ENCODE measurements at regions not wholly inside any gene's neighbourhood (a gene's known extent, or its start where the extent isn't known, plus 50 kb on each side); places are given as distances from the start of the nearest gene placed in this dataset.

DNA sequence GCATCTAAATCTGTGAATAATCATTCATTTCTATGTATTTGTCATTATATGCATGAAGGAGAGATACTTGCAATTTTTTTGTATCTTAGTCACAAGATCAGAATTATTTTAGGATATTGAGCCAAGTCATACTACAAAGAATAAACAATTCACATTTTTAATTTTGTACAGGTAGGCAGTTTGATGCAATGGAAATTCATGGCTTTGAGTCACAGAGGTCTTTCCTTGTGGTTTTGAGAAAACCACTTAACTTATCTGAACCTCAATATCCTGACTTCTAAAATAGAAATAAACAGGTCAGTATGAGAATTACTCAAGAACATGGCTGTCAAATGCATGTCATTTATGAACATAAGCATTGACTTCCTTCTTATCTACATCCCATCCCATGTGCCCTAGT lies 221.4 kb upstream of the SLC10A2 start:
- no peak overlapping the region for H3K27ac ChIP-seq (ENCODE audit: extremely low read depth, low read depth, low read length)

DNA sequence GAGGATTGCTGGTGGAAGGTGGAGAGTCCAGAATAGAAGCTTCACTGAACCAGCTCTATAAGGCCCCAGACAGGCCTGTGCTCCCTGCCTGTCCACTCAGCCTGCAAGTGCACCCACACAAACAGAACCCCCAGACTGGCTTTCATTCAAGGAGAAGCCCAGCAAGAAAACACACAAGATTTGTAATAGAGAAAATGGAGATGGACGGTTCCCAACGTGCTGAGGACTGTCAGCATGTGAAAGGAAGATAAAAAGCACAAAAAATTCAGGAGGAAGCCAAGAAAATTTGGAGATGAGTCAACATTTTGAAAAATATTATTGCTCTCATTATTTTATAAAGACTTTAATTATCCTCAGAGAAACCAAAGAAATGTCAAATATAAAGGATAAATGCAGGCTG lies 218.2 kb upstream of the SLC10A2 start:
- ChIA-PET CTCF (no interaction called here), POLR2A (no interaction called here)
- Histone ChIP-seq H3K4me1 (ENCODE audit: control insufficient read depth, insufficient read depth, low read length) (peaks cover 11% of the 10 kb centered on the region), H3K27ac (ENCODE audit: extremely low read depth, low read depth, low read length) (no peak overlapping the region), H3K36me3 (ENCODE audit: control insufficient read depth in 2 of 2, insufficient read depth in 1 of 2, low read length in 2 of 2) (no peaks in the 10 kb centered on the region), H3K9me3 (ENCODE audit: control insufficient read depth, insufficient read depth, low read depth, low read length) (no peaks in the 10 kb centered on the region), H3K4me3 (ENCODE audit: low read depth, low read length) (no peak overlapping the region)
- TF ChIP-seq MZF1 (tag by site-specific recombination; IDR thresholded peaks at IDR 0.05; ENCODE audit: borderline replicate concordance) (no peak), GFI1B (tag by site-specific recombination; IDR thresholded peaks at IDR 0.05) (no peak), ZNF426 (tag by site-specific recombination; IDR thresholded peaks at IDR 0.05) (no peak), ZNF2 (tag by site-specific recombination; IDR thresholded peaks at IDR 0.05) (no peak), ZNF664 (tag by site-specific recombination; IDR thresholded peaks at IDR 0.05) (no peak), TCF7L2 (IDR thresholded peaks at IDR 0.05; ENCODE audit: borderline replicate concordance, low read depth, low read length) (no peak), ZNF660 (tag by site-specific recombination; IDR thresholded peaks at IDR 0.05) (no peak), ZNF292 (tag by site-specific recombination; IDR thresholded peaks at IDR 0.05; ENCODE audit: borderline replicate concordance, low read depth) (no peak), ZNF354C (tag by site-specific recombination; IDR thresholded peaks at IDR 0.05; ENCODE audit: borderline replicate concordance, low read depth) (no peak), ZNF670 (tag by site-specific recombination; IDR thresholded peaks at IDR 0.05; ENCODE audit: low read depth) (no peak), ZNF621 (tag by site-specific recombination; IDR thresholded peaks at IDR 0.05) (no peak), MEIS1 (CRISPR knock-in tag; IDR thresholded peaks at IDR 0.05; ENCODE audit: borderline replicate concordance) (no peak), ZNF223 (tag by site-specific recombination; IDR thresholded peaks at IDR 0.05) (no peak), EGR2 (tag by site-specific recombination; IDR thresholded peaks at IDR 0.05; ENCODE audit: low read depth) (no peak), ZNF707 (tag by site-specific recombination; IDR thresholded peaks at IDR 0.05) (no peak), FEZF1 (tag by site-specific recombination; IDR thresholded peaks at IDR 0.05) (no peak), ZSCAN30 (tag by site-specific recombination; IDR thresholded peaks at IDR 0.05) (no peak)
- TF ChIP-seq, protein P1, sequence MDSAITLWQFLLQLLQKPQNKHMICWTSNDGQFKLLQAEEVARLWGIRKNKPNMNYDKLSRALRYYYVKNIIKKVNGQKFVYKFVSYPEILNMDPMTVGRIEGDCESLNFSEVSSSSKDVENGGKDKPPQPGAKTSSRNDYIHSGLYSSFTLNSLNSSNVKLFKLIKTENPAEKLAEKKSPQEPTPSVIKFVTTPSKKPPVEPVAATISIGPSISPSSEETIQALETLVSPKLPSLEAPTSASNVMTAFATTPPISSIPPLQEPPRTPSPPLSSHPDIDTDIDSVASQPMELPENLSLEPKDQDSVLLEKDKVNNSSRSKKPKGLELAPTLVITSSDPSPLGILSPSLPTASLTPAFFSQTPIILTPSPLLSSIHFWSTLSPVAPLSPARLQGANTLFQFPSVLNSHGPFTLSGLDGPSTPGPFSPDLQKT (IDR thresholded peaks at IDR 0.05; ENCODE audit: borderline replicate concordance, low read depth, low read length), result no peak
- TF ChIP-seq, protein P2, sequence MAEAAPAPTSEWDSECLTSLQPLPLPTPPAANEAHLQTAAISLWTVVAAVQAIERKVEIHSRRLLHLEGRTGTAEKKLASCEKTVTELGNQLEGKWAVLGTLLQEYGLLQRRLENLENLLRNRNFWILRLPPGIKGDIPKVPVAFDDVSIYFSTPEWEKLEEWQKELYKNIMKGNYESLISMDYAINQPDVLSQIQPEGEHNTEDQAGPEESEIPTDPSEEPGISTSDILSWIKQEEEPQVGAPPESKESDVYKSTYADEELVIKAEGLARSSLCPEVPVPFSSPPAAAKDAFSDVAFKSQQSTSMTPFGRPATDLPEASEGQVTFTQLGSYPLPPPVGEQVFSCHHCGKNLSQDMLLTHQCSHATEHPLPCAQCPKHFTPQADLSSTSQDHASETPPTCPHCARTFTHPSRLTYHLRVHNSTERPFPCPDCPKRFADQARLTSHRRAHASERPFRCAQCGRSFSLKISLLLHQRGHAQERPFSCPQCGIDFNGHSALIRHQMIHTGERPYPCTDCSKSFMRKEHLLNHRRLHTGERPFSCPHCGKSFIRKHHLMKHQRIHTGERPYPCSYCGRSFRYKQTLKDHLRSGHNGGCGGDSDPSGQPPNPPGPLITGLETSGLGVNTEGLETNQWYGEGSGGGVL (tag by site-specific recombination; IDR thresholded peaks at IDR 0.05), result no peak
- TF ChIP-seq, protein P3, sequence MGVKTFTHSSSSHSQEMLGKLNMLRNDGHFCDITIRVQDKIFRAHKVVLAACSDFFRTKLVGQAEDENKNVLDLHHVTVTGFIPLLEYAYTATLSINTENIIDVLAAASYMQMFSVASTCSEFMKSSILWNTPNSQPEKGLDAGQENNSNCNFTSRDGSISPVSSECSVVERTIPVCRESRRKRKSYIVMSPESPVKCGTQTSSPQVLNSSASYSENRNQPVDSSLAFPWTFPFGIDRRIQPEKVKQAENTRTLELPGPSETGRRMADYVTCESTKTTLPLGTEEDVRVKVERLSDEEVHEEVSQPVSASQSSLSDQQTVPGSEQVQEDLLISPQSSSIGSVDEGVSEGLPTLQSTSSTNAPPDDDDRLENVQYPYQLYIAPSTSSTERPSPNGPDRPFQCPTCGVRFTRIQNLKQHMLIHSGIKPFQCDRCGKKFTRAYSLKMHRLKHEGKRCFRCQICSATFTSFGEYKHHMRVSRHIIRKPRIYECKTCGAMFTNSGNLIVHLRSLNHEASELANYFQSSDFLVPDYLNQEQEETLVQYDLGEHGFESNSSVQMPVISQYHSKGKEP (tag by site-specific recombination; IDR thresholded peaks at IDR 0.05), result no peak

More for the DNA sequence above, 221.4 kb upstream of the SLC10A2 start:
- no peaks in the 10 kb centered on the region for H3K9me3 ChIP-seq (ENCODE audit: control insufficient read depth, insufficient read depth, low read depth, low read length)
- no peaks in the 10 kb centered on the region for H3K36me3 ChIP-seq (ENCODE audit: control insufficient read depth in 2 of 2, insufficient read depth in 1 of 2, low read length in 2 of 2)
- H3K4me3 ChIP-seq (ENCODE audit: low read depth, low read length), result no peak overlapping the region
- H3K4me1 ChIP-seq (ENCODE audit: control insufficient read depth, insufficient read depth, low read length), result peaks cover 20% of the 10 kb centered on the region
- no peak for TF ChIP-seq ZNF510 (tag by site-specific recombination; IDR thresholded peaks at IDR 0.05; ENCODE audit: insufficient replicate concordance)
- no peak for TF ChIP-seq ZNF558 (tag by site-specific recombination; IDR thresholded peaks at IDR 0.05)
- TF ChIP-seq MEIS1 (CRISPR knock-in tag; IDR thresholded peaks at IDR 0.05; ENCODE audit: borderline replicate concordance), result no peak
- TF ChIP-seq ZNF610 (tag by site-specific recombination; IDR thresholded peaks at IDR 0.05; ENCODE audit: borderline replicate concordance), result no peak
- ChIA-PET POLR2A (no interaction called here), CTCF (no interaction called here)
